ENCODE measurements at regions not wholly inside any gene's neighbourhood (a gene's known extent, or its start where the extent isn't known, plus 50 kb on each side); places are given as distances from the start of the nearest gene placed in this dataset.

- TF ChIP-seq CTCF (optimal IDR thresholded peaks at IDR 0.05 in 1 of 3, IDR thresholded peaks at IDR 0.05 in 1 of 3, conservative IDR thresholded peaks at IDR 0.05 in 1 of 3; ENCODE audit: extremely low read depth in 1 of 3, insufficient read depth in 2 of 3, low read length in 3 of 3) (no peak), EZH2 (IDR thresholded peaks at IDR 0.05; ENCODE audit: low read length) (no peak)
Measured at GRCh38 chr11:109762546-109762945, 330.6 kb upstream of the ZC3H12C start.
